GM18858 (cell line): ENCODE measurements at regions not wholly inside any gene's neighbourhood (a gene's known extent, or its start where the extent isn't known, plus 50 kb on each side); places are given as distances from the start of the nearest gene placed in this dataset.

ENCODE experiments used
- ATAC-seq: cut with Tn5 transposase; IDR thresholded peaks from one replicate; pipeline ENCODE4 v1.9.1; 2021; ENCODE audit not compliant: unreplicated experiment

DNA sequence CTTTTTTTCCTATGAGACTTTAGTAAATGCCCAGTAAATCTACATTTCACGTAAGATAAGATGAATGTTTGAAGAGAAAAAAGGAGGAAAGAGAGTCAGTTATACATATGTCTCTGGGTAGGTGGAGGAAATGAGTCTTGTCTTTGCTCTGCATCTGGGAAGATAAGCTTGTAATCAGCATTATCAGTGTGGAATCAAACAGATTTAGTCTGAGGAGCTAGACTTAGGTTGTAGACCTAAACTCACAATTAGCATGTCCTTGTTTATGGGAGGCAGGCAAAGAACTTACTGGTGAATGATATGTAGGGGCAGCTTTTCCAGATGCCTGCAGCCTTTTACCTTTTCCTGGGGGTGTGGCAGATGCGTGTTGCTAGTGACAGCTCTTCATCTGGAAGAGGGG is 962.3 kb downstream of the TBC1D22A start:
- ATAC-seq: no peak

- no peak for ATAC-seq
These were observed 961.6 kb downstream of the TBC1D22A start for GRCh38 chr22:47724030-47724429.

DNA sequence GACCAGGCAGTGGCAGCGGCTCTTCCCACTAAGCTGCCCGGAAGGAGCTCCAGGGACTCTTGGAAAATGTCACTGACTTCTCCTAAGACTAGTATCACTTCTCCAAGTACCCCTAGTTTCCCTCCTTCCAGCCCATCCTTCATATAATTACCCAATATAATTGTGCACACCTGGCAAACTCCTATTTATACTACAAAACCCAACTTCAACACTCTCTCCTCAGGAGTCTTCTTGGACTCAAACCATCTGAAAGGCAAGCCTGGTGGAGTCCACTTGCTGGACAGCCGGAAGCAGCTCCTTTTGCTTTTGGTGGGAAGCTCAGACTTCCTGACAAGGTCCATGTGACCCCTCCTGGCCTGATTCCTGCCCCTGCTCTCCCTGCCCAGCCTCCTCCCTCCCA is 955.9 kb downstream of the TBC1D22A start:
- ATAC-seq: no peak

DNA sequence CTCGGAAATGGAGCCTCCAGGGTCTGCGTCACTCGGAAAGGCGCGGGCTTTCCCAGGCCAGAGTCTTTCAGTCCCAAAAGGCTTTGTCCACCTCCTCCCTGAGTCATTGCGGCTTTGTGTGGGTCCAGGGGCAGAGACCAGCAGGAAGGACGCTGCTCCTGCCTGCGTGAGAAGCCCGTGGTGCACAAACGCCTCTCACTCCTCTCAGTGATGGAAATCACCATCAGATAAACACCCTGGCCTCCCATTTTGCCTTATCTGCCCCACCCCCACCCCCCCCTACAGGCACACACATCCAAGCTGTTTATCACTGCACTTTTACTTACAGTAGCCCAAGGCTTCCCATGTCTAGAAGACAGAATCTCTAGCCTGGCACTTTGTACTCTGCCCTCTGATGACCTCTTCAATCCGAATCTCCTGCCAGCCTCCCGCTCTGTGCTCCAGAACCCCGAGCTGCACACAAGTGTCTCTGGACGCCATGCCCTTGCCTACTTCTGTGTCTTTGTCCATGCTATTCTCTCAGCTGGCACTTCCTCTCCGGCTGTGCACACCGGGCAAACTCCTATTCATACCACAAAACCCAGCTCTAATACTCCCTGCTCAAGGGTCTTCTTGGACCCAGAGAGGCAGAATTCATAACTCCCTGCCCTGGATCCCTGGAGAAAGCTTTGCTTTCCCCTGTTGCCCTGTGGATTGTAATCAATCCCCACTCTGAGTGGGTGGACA is 954.6 kb downstream of the TBC1D22A start:
- ATAC-seq: no peak

- no peak for ATAC-seq
These were observed 953.6 kb downstream of the TBC1D22A start for GRCh38 chr22:47715866-47716578.

- no peak for ATAC-seq
These were observed 951.5 kb downstream of the TBC1D22A start for GRCh38 chr22:47713941-47714340.

- ATAC-seq: no peak
These were observed 947.7 kb downstream of the TBC1D22A start for GRCh38 chr22:47710135-47710534.

- no peak for ATAC-seq
These were observed 942.9 kb downstream of the TBC1D22A start for GRCh38 chr22:47705350-47705749.

- no peak for ATAC-seq
These were observed 936.5 kb downstream of the TBC1D22A start for GRCh38 chr22:47698906-47699305.

GRCh38 chr22:47697861-47698260 is 935.4 kb downstream of the TBC1D22A start:
- ATAC-seq: no peak

DNA sequence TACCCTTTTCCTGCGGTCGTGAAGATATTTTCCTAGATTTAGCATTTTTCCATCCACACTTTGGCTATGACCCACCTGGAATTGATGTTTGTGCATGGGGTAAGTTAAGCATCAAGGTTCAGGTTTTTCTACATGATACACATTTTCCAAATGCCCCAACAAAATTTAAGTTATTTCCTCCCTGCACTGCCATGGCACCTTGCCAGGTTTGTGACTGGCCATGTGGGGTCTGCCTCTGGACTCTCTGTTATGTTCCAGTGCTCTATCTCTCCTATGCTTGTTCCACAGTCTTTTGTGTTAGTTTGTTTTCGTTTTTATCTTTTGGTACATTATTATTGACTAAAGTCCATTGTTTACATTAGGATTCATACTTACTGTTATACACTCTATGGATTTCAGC is 934.3 kb downstream of the TBC1D22A start:
- no peak for ATAC-seq

DNA sequence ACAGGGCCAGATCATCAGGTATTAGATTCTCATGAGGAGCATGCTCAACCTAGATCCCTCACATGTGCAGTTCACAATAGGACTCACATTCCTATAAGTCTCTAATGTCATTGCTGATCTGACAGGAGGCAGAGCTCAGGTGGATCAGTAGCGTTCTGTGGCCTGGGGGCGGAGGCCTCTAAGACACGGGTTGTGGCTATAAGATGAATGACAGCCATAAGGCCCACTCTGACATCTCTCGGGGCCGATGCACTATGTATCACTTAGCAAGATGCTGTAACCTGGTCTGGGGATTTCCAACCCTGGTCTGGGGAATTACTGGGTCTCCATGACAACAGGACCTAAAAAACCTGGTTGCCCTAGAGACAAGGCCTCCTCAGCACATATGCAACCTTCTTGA is 932.7 kb downstream of the TBC1D22A start:
- ATAC-seq: no peak

GRCh38 chr22:47694536-47695130 is 932.2 kb downstream of the TBC1D22A start:
- ATAC-seq: no peak

DNA sequence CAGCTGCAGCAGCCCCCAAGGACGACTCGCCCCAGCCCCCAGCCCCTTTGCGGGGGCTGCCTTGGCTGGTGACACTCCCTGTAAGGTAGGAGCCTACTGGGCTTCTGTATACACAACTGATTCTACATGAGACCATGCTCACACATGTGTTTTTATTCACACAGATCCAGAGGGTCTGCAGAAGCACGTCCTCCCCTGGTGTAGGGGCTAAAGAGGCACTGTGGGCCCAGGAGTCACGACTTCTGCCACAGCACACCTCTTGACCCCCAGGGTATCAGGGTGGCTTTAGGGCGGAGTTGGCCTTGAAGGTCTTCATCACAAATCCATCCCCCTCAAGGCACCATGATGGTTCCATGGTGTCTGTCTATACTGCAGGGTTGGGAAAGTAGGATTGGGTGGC is 931.2 kb downstream of the TBC1D22A start:
- no peak for ATAC-seq

DNA sequence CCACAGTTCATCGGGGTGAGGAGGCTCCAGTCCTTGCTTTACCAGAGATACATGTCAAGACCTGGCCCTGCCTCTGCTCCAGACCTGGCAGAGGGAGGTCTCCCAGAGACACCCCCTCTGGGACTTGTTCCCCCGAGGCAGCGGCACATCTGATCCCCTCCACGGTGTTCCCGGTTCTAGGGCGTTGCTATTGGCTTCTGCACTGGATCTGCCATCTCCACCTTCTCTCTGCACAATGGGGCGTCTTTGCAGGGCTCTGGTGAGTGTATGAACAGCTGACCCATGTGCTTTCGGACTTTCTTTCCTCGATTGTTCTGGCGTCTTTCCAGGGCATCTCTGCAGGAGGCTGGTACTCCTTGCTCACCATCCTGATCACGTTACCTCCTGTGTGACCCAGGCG is 930.4 kb downstream of the TBC1D22A start:
- no peak for ATAC-seq

DNA sequence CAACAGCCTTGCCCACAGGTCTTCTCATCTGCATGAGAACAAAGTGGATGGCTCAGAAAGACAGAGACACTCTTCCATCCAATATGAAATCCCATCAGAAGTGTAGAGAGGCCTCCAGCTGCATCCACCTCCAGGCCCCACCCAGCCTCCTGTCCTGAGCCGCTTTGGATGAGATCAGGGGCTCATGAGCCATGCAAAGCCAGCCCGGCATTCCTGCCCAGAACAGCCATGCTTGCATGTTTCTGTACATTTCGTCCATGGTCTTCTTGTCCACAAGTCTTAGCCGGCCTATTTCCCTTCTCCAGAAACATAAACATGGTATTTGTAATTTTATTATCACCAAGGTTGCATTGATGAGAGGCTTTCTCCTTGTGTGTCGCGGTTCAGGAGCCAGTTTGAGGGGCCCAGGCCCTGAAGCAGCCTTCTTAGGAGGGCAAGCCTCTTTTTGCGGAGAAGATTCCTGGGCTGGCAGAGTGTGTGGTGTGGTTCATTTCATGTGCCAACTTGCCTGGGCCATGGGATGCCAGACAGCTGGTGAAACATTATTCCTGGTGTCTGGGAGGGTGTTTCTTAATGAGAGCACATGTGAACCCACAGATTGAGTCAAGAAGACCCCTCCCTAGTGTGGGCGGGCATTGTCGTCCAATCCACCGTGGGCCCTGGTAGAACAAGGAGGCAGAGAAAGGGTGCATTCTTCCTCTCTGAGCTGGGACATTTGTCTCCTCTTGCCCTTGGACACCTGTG is 928.9 kb downstream of the TBC1D22A start:
- ATAC-seq: no peak

GRCh38 chr22:47690586-47690985 is 928.1 kb downstream of the TBC1D22A start:
- ATAC-seq: no peak

DNA sequence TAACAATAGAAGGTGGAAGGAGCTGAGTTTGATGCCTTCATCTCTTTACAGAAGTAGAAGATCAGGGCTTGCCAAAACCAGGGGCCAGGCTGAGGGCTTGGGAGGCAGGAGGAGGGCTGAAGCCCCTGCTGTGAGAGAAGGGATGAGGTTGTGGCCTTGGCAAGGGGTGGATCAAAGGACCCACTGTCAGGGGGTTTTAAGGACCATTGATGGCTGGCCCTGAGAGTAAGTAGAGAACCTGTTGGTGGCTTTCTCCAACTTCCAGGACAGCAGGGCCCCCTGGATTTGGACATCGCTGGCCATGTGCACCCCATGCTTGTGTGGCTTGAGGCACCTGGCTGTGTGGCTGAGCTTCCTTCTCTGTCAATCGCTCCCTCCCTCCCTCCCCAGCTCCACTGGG is 927.7 kb downstream of the TBC1D22A start:
- no peak for ATAC-seq

GRCh38 chr22:47687776-47688175 is 925.3 kb downstream of the TBC1D22A start:
- no peak for ATAC-seq

GRCh38 chr22:47687346-47687655 is 924.9 kb downstream of the TBC1D22A start:
- no peak for ATAC-seq

- no peak for ATAC-seq
These were observed 924.3 kb downstream of the TBC1D22A start for GRCh38 chr22:47686594-47687345.
